MM.1S (cell line): ENCODE measurements at regions not wholly inside any gene's neighbourhood (a gene's known extent, or its start where the extent isn't known, plus 50 kb on each side); places are given as distances from the start of the nearest gene placed in this dataset.

ENCODE experiments used
- DNase-seq: peaks from one replicate; pipeline ENCODE4 v3.0.0-alpha.2; 2015
- H2AFZ ChIP-seq: fragments of 300-600 bp; sonication (generic); 2 replicates; pipeline ENCODE4 v1.6.0; 2016; ENCODE audit warnings: antibody characterized with exemption, low read length
- H3F3A ChIP-seq: fragments of 300-600 bp; sonication (generic); 2 replicates; pipeline ENCODE4 v1.6.1; 2016; ENCODE audit warnings: mild to moderate bottlenecking, antibody characterized with exemption, low read length, moderate library complexity, mixed read lengths; ENCODE audit not compliant: insufficient read depth
- H3K27ac ChIP-seq: fragments of 300-600 bp; sonication (generic); 2 replicates; pipeline ENCODE4 v1.5.1; 2016; ENCODE audit warnings: mild to moderate bottlenecking, low read length
- H3K27me3 ChIP-seq: fragments of 300-600 bp; sonication (generic); replicated peaks from 2 replicates; pipeline ENCODE4 v1.6.0; 2016; ENCODE audit warnings: low read length; ENCODE audit not compliant: insufficient read depth
- H3K36me3 ChIP-seq: fragments of 300-600 bp; sonication (generic); replicated peaks from 2 replicates; pipeline ENCODE4 v1.6.1; 2016; ENCODE audit warnings: mild to moderate bottlenecking, low read length, mixed read lengths; ENCODE audit not compliant: insufficient read depth
- H3K4me1 ChIP-seq: fragments of 300-600 bp; sonication (generic); 2 replicates; pipeline ENCODE4 v1.6.1; 2016; ENCODE audit warnings: low read length, mixed read lengths
- H3K4me2 ChIP-seq: fragments of 300-600 bp; sonication (generic); 2 replicates; pipeline ENCODE4 v1.6.0; 2016; ENCODE audit warnings: low read depth, low read length
- H3K4me3 ChIP-seq: fragments of 300-600 bp; sonication (generic); 2 replicates; pipeline ENCODE4 v1.5.1; 2016; ENCODE audit warnings: low read length, mixed read lengths
- H3K79me2 ChIP-seq: fragments of 300-600 bp; sonication (generic); 2 replicates; pipeline ENCODE4 v1.6.1; 2016; ENCODE audit warnings: mixed run types, low read length, mixed read lengths
- H3K9ac ChIP-seq: fragments of 300-600 bp; sonication (generic); 2 replicates; pipeline ENCODE4 v1.6.1; 2016; ENCODE audit warnings: low read length, mixed read lengths
- H3K9me2 ChIP-seq: fragments of 300-600 bp; sonication (generic); replicated peaks from 2 replicates; pipeline ENCODE4 v1.6.1; 2016; ENCODE audit warnings: mild to moderate bottlenecking, low read length, mixed read lengths; ENCODE audit not compliant: insufficient read depth
- H3K9me3 ChIP-seq: fragments of 300-600 bp; sonication (generic); replicated peaks from 2 replicates; pipeline ENCODE4 v1.6.1; 2016; ENCODE audit warnings: mild to moderate bottlenecking, low read length, mixed read lengths; ENCODE audit not compliant: insufficient read depth
- H4K20me1 ChIP-seq: fragments of 300-600 bp; sonication (generic); 2 replicates; pipeline ENCODE4 v1.6.1; 2016; ENCODE audit warnings: mild to moderate bottlenecking, low read length, moderate library complexity, mixed read lengths; ENCODE audit not compliant: insufficient read depth
- CTCF ChIP-seq: fragments of 300-600 bp; sonication (generic); IDR thresholded peaks from 2 replicates; pipeline ENCODE4 v1.5.1; 2016; ENCODE audit warnings: antibody characterized with exemption, low read length, mixed read lengths
- EZH2 ChIP-seq: fragments of 300-600 bp; sonication (generic); optimal IDR thresholded peaks from 2 replicates; pipeline ENCODE3; 2017; ENCODE audit warnings: low read depth, mild to moderate bottlenecking, antibody characterized with exemption, low read length, mixed read lengths
- EZH2phosphoT487 ChIP-seq: fragments of 300-600 bp; sonication (generic); IDR thresholded peaks from 2 replicates; pipeline ENCODE4 v1.6.1; 2018; ENCODE audit warnings: antibody characterized with exemption, low read length

GRCh38 chr1:55876276-55877060 lies 661.3 kb upstream of the USP24 start:
- Histone ChIP-seq H4K20me1 (no peaks in the 10 kb centered on the region), H3K27ac (no peak overlapping the region), H3K27me3 (no peaks in the 10 kb centered on the region), H3K4me2 (no peak overlapping the region), H3K36me3 (no peaks in the 10 kb centered on the region), H2AFZ (no peak overlapping the region), H3K9ac (no peak overlapping the region), H3K4me3 (no peak overlapping the region), H3K9me3 (no peaks in the 10 kb centered on the region), H3K9me2 (no peaks in the 10 kb centered on the region), H3F3A (no peaks in the 10 kb centered on the region), H3K79me2 (no peaks in the 10 kb centered on the region), H3K4me1 (no peaks in the 10 kb centered on the region)
- TF ChIP-seq EZH2, result no peak
- no peak for TF ChIP-seq CTCF
- TF ChIP-seq EZH2phosphoT487, result no peak
- DNase-seq, result no peak

GRCh38 chr1:55870106-55870505 lies 654.9 kb upstream of the USP24 start:
- Histone ChIP-seq H3K27me3 (no peaks in the 10 kb centered on the region), H3K4me2 (no peak overlapping the region), H3K79me2 (no peaks in the 10 kb centered on the region), H3F3A (no peaks in the 10 kb centered on the region), H3K36me3 (no peaks in the 10 kb centered on the region), H3K4me3 (no peak overlapping the region), H3K9me2 (no peaks in the 10 kb centered on the region), H2AFZ (no peak overlapping the region), H4K20me1 (no peaks in the 10 kb centered on the region), H3K9ac (no peak overlapping the region), H3K4me1 (no peaks in the 10 kb centered on the region), H3K27ac (no peak overlapping the region), H3K9me3 (no peaks in the 10 kb centered on the region)
- no peak for DNase-seq
- TF ChIP-seq EZH2phosphoT487 (no peak), EZH2 (no peak)

GRCh38 chr1:55869065-55869464 lies 653.9 kb upstream of the USP24 start:
- Histone ChIP-seq H3K9ac (no peak overlapping the region), H3K36me3 (no peaks in the 10 kb centered on the region), H3K27ac (no peak overlapping the region), H2AFZ (no peak overlapping the region), H3K27me3 (no peaks in the 10 kb centered on the region), H3F3A (no peaks in the 10 kb centered on the region), H3K4me1 (no peaks in the 10 kb centered on the region), H3K4me2 (no peak overlapping the region), H4K20me1 (no peaks in the 10 kb centered on the region), H3K79me2 (no peaks in the 10 kb centered on the region), H3K9me3 (no peaks in the 10 kb centered on the region), H3K4me3 (no peak overlapping the region), H3K9me2 (no peaks in the 10 kb centered on the region)
- no peak for DNase-seq
- no peak for TF ChIP-seq EZH2
- TF ChIP-seq CTCF, result no peak
- no peak for TF ChIP-seq EZH2phosphoT487

- H3K4me3 ChIP-seq, result no peak overlapping the region
- no peaks in the 10 kb centered on the region for H3K27me3 ChIP-seq
- no peaks in the 10 kb centered on the region for H3K4me1 ChIP-seq
- H4K20me1 ChIP-seq, result no peaks in the 10 kb centered on the region
- no peaks in the 10 kb centered on the region for H3K79me2 ChIP-seq
- no peaks in the 10 kb centered on the region for H3K9me2 ChIP-seq
- H3F3A ChIP-seq, result no peaks in the 10 kb centered on the region
- no peak overlapping the region for H3K4me2 ChIP-seq
- no peaks in the 10 kb centered on the region for H3K9me3 ChIP-seq
- no peak for TF ChIP-seq CTCF
- no peak for TF ChIP-seq EZH2phosphoT487
- no peak for TF ChIP-seq EZH2
- H3K36me3 ChIP-seq, result no peaks in the 10 kb centered on the region
- no peak overlapping the region for H3K9ac ChIP-seq
- DNase-seq, result no peak
- no peak overlapping the region for H3K27ac ChIP-seq
- H2AFZ ChIP-seq, result no peak overlapping the region
These were observed 652.9 kb upstream of the USP24 start for GRCh38 chr1:55868026-55868425.
